ENCODE measurements at regions not wholly inside any gene's neighbourhood (a gene's known extent, or its start where the extent isn't known, plus 50 kb on each side); places are given as distances from the start of the nearest gene placed in this dataset.
"Not testable (repeated sequence)": the region's sequence is repeated elsewhere in the genome, so short reads cannot be mapped to it uniquely, and the experiment has no call there.

DNA sequence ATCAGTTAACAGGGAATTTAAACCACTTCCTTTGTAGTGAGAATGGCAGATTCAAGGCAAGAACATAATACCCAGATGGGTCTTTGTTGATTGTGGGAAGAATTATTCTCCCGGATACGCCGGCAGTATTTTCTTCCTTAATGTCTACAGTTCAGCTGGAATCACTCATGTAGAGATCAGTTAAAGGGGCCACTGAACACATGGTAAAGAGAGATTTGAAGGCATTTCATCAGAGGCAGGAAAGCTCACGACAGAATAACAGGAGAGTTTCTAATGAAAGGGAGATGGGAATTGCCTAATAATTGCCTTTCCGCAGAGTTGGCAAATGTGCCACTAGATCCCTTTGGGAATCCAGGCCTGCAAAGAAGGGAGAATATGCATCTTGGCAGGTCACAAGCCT lies 327.7 kb upstream of the ZNF804A start:
- no peak for DNase-seq

DNA sequence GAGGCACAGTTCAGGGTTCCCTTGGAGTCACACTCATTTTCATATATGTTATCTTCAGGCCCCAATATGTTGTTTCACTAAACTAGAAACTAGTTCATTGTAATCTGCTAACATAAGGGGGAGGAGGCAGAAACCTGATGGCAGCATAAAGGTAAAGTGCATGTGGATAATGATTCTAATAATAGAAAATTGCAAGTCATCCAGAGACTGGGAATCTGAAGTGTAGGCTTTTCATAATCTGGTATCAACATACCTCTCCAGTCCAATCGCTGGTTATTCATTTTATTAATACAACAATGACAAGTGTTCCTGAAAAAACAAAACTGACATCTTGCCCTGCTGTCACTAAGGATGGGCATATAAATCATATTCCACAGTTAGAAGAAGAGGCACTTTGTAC lies 326.3 kb upstream of the ZNF804A start:
- DNase-seq: peak; percentile 46 to 73

DNA sequence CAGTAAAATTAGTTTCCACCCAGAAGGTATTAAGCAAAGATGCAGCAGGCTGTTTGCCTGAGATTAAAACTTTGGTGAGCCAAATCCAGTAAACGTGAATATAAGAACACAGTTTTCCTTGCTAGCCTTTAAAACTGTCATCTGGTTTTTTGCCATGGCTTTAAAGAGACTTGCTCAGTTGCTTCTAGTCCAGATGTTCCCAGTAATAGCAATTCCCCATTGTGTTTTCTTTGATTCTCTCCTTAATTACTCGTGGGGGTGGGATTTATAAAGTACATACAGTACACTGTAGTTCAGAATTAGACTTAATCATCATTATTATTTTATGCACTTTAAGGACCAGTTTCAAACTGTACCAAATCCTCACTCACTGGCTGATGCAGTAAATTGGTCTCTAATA lies 303.5 kb upstream of the ZNF804A start:
- peak in 1 of 2 experiments; percentile 51 for DNase-seq

DNA sequence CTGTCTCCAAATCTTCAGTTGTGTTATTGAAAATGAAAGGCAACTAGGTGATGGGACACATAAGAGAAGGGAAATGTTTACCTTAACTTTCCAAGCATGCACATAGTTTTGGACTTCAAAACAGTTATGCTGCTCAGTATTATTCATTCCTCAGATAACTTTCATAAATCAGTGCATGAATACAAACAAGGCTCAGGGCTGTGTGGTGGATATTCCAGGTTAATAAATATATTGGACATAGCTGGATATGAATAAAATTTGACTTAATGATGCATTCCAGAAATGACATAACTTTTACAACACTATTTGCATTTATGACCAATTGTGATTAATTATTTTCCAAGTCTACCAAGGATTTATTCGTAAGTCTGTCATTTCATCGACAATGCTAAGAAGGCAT lies 301.2 kb upstream of the ZNF804A start:
- DNase-seq: no peak

DNA sequence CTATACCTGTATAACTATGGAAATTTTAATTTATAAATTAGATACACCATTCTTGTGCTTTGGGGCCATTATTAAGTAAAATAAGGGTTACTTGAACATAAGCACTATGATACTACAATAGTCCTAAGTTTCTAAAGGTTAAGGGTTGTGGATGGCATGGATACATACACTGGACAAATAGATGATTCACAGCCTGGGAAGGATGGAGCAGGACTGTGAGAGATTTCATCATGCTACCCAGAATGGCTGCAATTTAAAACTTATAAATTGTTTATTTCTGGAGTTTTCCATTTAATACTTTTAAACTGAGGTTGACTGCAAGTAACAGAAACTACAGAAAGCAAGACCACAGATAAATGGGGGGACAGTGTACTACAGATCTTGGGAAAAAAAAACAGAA lies 295.8 kb upstream of the ZNF804A start:
- DNase-seq: no peak

DNA sequence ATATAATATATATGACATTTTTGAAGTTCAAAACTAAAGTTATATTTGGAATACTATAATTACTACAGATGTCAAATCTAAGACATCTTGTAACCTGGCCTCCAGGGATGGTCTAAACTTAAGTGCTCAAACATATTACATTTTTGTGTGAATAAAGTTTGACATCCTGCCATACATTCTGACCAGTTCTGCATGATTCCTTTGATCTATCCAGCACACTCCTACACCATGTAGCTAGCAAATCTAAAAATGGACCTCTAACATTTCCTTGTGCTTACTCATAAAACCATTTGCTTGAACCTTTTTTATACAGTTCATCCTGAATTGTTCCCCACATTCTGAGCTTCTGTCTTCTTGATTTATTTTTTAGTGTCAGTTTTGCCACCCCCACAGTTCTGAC lies 294.3 kb upstream of the ZNF804A start:
- DNase-seq: no peak

DNA sequence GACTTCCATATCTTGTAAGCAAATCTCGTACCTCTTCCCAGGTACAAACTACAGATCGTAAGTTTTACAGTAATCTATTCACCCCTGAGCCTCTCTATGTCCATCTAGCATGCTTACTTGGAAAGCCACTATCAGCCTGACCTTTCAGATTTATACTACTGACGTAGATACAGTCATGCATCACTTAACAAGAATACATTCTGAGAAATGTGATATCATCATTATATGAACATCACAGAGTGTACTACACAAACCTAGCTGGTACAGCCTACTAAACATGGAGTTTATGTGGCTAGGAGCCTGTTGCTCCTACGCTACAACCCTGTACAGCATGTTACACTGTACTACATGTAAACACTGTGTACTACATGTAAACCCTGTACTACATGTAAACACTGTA lies 293.2 kb upstream of the ZNF804A start:
- DNase-seq: no peak

DNA sequence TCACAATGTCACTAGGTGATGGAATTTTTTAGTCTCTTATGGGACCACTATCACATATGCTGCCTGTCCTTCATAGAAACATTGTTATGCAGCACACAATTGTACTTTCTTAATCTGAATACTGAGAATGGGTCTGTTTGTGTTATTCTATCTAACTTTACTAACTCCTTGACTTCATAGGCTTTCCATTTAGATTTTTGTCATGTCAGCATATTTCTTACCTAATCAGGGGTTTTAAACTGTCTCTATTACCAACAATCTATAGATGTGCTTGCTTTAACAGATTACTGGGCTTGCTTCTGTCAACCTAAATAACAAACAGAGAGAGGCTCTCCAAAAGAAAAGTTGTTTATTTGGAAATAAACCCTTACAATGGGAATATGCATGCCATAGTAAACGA lies 289.6 kb upstream of the ZNF804A start:
- no peak for DNase-seq

DNA sequence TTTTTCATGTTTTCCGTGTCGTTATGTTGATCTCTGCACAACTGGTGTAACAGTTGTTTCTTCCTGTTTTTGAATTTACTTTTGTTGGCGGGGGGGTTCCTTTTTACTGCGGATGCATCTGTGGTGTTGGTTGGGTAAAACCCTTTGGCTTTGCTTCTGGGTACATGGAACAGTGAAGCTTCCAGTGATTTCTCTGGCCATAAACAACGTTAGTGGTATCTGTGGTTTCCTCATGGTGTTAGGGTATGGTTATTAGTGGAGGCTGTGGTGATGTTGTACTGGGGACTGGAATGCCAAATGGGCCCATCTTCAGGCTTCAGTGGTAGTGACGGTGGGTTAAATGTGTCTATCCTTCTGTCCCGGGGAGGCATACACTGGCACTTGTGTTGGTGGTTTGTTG lies 285.4 kb upstream of the ZNF804A start:
- DNase-seq: no peak

DNA sequence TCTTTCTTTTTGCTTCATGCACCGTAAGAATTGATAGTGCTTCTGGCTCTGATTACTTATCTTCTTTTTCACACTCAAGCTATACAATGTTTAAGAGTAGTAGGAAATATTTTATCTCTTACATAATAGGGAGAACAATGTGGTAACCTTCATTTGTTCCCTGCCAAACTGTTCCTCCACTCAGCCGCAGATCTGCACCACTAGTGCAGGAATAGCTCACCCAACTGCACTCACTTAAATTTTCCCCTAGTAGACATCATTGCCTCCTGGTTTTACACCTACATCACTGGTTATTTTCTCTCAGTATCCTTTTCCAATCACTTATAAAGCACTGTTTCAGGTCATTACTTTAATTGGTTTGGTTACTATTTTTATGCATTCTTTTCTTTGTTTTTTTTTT lies 283.5 kb upstream of the ZNF804A start:
- DNase-seq: no peak

DNA sequence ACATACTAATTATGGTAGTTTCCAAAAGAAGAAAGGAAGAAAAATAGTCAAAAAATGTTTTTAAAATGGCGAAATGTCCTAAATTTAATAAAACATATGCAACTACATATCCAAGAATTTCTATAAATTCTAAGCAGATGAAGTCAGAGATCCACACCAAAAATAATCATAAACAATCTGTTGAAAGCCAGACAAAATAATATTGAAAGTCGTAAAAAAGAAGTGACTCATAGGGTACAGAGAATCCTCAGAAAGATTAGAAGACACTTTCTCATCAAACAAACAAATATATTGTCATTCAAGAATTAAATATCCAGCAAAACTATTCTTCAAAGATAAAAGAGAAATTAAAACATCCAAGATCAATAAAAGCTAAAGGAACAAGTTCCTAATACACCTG lies 281.4 kb upstream of the ZNF804A start:
- no peak for DNase-seq

DNA sequence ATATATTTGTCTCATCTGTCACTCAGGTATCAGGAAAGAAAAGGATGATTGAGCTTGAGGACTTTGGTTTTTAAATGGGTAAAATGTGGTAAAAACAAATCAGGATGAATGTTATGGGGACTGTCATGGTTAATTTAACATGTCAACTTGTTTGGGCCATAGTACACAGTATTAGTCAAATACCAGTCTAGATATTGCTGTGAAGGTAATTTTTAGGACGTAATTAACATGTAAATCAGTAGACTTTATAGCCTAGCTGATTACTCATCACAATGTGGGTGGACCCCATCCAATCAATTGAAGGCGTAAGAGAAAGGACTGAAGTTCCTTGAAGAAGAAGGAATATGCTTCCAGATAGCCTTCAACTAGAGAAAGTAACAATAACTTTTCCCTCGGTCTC lies 275.7 kb upstream of the ZNF804A start:
- DNase-seq: no peak

DNA sequence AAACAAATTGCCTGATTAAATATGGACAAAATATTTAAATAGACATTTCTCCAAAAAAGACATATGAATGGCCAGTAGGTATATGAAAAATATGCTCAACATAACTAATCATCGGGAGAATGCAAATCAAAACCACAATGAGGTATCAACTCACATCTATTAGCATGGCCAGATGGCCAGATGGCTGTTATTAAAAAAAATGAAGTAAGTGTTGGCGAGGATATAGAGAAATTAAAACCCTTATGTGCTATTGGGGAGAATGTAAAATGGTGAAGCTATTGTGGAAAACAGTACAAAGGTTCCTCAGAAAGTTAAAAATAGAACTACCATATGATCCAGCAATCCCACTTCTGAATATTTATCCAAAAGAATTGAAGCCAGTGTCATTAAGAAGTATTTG lies 272.3 kb upstream of the ZNF804A start:
- peak; percentile 70 to 80 for DNase-seq

DNA sequence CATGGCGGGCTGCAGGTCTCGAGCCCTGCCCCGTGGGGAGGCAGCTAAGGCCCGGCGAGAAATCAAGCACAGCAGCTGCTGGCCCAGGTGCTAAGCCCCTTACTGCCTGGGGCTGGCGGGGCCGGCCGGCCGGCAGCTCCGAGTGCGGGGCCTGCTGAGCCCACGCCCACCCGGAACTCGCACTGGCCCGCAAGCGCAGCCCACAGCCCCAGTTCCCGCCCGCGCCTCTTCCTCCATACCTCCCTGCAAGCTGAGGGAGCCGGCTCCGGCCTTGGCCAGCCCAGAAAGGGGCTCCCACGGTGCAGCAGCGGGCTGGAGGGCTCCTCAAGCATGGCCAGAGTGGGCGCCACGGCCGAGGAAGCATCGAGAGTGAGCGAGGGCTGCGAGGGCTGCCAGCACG lies 270.5 kb upstream of the ZNF804A start:
- DNase-seq: not testable (repeated sequence)

DNA sequence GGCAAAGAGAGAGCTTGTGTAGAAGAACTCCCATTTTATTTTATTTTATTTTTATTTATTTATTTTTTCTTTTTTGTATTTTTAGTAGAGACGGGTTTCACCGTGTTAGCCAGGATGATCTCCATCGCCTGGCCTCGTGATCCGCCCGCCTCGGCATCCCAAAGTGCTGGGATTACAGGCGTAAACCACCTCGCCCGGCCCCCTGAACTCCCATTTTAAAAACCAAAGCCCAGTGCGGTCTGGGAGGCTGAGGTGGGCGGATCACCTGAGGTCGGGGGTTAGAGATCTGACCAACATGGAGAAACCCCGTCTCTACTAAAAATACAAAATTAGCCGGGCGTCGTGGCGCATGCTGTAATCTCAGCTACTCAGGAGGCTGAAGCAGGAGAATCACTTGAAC lies 267.8 kb upstream of the ZNF804A start:
- not testable (repeated sequence) for DNase-seq

DNA sequence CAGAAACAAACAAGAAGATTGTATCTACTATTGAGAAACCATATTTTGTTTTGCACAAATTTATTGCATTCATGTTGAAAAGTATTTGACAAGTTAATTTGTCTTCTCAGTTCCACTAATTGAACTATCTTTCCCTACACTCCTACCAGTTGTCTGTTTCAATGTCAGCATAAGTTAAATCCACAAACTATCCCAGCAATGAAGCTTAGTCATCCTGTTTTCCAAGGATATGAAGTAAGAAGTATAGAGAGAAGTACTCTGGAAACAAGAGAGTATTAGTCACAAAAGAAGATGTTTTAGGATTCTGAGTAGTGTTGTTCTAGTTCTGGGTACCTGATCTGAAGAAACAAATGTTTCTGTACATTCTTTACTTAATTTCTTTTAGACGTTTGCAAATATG lies 261.6 kb upstream of the ZNF804A start:
- DNase-seq: no peak

DNA sequence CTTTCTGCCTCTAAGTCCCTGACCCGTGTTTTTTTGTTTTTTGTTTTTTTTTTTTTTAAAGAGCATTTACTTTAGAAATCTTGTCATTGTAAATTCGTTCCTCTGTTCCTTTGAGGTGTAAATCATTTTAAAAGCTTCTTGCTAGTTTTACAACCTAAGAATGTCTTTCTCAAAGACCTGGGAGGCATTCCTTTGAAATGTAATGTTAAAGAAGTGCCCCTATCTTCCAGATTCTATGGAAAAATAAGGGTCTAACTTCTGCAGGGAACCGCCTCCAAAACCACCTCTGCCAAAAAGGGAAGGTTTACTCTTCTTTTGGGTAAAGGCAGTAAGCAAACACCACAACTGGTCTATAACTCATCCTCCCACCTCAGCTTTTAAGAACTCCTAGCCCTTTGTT lies 259.6 kb upstream of the ZNF804A start:
- DNase-seq: no peak

DNA sequence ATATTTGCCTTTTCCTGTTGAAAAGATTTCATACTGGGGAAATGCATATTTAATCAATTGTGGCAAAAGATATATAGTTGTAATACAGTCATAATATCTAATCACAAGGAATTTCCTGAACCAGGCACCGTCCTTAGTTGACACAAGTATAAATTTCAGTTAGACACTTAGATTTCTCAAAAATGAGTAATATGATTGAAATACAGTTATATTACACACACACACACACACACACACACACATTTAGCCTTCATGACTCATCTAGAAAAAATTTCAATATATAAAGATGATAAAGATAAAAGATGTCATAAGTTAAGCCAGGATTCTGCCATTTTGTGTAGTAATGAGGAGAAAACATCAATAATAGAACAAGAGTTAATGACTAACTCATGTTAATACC lies 258.4 kb upstream of the ZNF804A start:
- no peak for DNase-seq

DNA sequence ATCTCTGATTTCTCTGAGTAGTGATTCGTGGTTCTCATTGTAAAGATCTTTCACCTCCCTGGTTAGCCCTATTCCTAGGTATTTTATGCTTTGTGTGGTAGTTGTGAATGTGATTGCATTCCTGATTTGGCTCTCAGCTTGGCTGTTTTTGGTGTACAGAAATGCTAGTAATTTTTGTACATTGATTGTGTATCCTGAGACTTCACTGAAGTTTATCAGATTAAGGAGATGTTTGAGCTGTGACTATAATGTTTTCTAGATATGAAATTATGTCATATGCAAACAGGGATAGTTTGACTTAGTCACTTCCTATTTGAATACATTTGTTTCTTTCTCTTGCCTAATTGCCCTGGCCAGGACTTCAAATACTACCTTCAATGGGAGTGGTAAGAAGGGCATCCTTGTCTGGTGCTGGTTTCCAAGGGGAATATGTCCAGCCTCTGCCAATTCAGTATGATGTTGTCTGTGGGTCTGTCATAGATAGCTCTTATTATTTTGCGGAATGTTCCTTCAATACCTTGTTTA lies 251.9 kb upstream of the ZNF804A start:
- DNase-seq: no peak

DNA sequence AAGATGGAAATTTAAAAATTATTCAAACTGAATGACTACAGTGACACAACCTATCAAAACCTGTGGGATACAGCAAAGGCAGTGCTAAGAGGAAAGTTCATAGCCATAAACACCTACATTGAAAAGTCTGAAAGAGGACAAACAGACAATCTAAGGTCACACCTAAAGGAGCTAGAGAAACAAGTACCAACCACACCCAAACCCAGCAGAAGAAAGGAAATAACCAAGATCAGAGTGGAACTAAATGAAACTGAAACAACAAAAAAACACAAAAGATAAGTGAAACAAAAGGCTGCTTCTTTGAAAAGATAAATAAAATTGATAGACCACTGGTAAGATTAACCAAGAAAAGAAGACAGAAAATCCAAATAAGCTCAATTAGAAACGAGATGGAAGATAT lies 247.2 kb upstream of the ZNF804A start:
- no peak for DNase-seq

DNA sequence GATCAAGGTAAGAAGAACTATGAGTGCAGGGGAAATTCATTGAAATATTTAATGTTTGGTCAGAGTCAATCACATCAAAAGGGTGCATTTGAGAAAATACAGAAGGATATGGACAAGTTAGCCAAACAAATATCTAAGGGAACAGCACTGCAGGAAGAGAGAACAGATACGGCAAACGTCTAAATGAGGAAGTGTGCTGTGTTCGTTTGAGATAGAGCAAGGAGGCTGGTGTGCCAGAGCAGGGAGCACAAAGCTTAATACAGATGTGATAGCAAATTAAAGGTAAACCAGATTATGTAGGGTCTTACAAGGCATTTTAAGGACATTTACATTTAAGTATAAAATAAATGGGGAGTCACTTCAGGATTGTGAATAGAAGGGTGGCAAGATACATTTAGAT lies 241.3 kb upstream of the ZNF804A start:
- no peak for DNase-seq

DNA sequence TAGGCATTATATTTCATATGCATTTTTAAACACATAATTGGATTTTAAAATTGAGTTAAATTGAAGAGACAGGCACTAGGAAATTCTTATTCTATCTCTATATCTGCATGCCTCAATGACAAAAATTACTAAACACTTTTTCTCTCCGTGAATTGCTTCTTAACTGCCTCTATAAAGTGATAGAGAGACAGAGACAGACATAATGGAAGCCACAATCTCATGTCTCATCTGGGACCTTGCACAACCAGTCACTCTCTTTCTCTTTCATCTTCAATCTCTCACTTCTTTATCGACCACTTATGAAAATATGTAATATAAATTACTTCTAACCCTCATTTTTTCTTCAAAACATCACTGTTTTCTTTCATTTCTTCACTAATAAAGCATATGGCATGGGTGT lies 238.9 kb upstream of the ZNF804A start:
- no peak for DNase-seq

DNA sequence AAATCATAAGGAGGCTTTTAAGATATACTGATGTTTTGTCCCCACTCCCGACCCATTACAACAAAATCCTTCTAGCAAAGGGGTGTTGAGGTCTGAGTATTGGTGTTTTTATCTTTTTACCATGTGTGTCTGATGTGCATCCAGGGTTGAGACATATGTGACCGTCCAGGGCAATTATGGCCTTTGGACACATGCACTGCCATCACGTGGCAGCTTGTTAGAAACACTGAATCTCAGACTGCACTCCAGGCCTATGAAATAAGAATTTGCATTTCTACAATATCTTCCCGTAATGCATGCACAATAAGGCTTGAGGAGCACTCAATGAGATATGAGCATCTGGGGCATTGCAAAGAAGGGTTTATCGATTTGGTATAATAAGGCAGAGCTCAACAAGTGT lies 235.1 kb upstream of the ZNF804A start:
- peak in 1 of 2 experiments; percentile 55 for DNase-seq

DNA sequence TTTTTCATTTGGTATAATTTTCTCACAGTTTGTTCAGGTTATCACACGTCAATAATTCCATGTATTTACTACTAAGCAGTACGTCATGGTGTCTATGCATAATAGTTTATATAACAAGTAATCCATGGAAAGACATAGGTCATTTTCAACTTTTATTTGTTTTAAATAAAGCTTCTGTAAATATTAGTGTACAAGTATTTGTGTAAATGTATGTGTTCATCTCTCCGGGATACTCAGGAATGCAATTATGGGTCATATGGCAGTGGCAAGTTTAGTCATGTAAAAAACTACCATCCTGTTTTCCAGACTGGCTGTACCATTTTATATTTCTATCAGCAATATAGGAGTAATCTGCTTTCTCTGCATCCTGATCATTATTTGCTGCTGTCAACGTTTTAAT lies 231.1 kb upstream of the ZNF804A start:
- no peak for DNase-seq

DNA sequence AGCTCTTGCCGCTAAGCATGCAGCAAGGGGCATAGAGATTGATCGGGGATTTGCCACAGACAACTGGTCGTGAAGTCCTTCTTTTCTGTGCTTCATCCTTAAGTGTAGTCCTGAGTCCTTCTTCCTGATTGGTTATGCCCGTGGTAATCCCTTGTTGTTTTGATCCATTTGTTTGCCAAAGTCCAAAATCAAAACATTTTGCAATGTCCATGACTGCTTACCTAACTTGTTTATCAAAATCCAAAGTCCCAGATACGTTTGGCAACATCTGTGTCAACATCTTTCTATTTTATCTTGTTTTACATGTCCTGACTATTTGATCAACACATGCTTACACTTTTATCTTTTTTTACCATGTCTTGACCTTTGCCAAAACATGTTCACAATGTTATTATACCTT lies 229.0 kb upstream of the ZNF804A start:
- DNase-seq: no peak

DNA sequence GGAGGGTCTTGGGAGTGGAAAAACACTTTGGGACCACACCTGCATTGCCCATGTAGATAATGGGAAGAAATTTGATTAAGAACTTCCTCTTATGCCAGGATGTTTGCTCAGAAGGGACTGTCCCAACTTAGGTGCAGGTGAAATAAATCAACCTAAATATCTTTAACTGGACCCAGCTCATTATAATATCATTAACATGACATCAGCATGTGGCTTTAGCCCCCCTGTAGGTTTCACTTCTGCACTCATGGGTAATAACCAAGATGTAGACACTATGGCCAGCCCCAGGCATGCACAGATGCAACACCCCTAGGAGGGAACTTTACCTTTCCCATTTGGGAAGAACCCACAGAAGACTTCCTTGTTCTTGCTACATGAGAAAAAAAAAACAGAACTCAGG lies 227.4 kb upstream of the ZNF804A start:
- no peak for DNase-seq
